ENCODE measurements at regions not wholly inside any gene's neighbourhood (a gene's known extent, or its start where the extent isn't known, plus 50 kb on each side); places are given as distances from the start of the nearest gene placed in this dataset.

DNA sequence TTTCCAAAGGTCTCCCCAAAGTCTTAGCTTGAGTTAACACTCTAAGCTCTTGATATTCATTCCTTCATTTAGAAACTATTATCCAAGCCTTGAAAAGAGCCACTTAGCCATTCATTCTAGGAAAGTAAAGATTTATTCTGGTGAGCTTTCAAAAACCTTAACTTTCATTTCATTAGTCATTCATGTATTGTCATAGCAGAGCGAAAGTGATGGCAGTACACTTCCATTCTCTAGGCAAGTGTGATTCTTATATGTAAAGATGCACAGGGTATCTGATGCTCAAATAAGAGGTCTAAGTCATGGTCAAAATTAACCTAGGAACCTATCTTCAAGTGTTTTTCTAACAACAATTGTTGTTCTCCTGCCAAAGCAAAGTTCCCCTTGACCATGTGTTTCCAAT, 553.0 kb upstream of the FANCL start:
- no peaks in the 10 kb centered on the region for H3K36me3 Mint-ChIP-seq
- H3K27me3 Mint-ChIP-seq = peaks cover 0 to 3% (median 0%) of the 10 kb centered on the region in 5 donors
- Histone ChIP-seq H3K27ac (ENCODE audit: low read depth, low read length) (no peak overlapping the region), H3K36me3 (ENCODE audit: control insufficient read depth in 2 of 3, insufficient read depth in 3 of 3, low read length in 3 of 3) (no peaks in the 10 kb centered on the region), H3K4me3 (ENCODE audit: low read length) (no peak overlapping the region), H3K27me3 (ENCODE audit: control insufficient read depth in 2 of 2, insufficient read depth in 2 of 2, low read length in 2 of 2) (no peaks in the 10 kb centered on the region), H3K4me1 (ENCODE audit: control insufficient read depth in 2 of 2, insufficient read depth in 2 of 2, low read length in 2 of 2) (no peaks in the 10 kb centered on the region), H3K9me3 (ENCODE audit: control insufficient read depth in 2 of 3, low read length in 3 of 3) (no peaks in the 10 kb centered on the region)
- no peak overlapping the region for H3K4me3 Mint-ChIP-seq
- H3K27ac Mint-ChIP-seq = no peak overlapping the region
- H3K4me1 Mint-ChIP-seq = no peaks in the 10 kb centered on the region
- no peak for ATAC-seq
- ChIA-PET CTCF (no interaction called here), POLR2A (no interaction called here)
- peaks cover 0 to 3% (median 0%) of the 10 kb centered on the region in 11 donors for H3K9me3 Mint-ChIP-seq
- intact Hi-C loops (cut with micrococcal nuclease) = no loop called here
- DNase-seq = no peak

DNA sequence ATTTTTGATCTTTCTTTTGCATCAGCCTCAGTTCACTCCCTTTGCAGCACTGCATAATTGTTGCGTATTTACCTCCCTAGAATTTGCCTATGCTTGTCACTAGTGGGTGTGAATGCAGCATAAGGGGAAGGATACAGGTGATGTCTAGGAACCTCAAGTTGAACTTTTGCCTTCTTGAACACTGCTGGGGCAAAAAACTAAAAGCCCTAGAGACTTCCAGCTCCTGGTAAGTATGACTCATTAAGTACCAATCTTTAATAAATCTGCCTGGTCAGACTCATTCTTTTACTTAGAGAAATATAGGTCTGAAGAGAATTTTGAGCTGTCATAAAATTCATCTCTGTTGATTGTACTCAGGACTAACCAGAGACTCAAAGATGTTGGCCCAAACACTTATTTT, 547.3 kb upstream of the FANCL start:
- Mint-ChIP-seq H3K27me3 (peaks cover 0 to 5% (median 0%) of the 10 kb centered on the region in 5 donors), H3K36me3 (no peaks in the 10 kb centered on the region), H3K9me3 (peaks cover 0 to 3% (median 0%) of the 10 kb centered on the region in 11 donors), H3K27ac (no peak overlapping the region), H3K4me1 (no peaks in the 10 kb centered on the region), H3K4me3 (no peak overlapping the region)
- CTCF ChIA-PET = interaction anchor here (0.6 kb wide), 1 partner anchor 1762 kb away, joined by 4 read pairs; no protein-coding TSS in a partner anchor
- Histone ChIP-seq H3K36me3 (ENCODE audit: control insufficient read depth in 2 of 3, insufficient read depth in 3 of 3, low read length in 3 of 3) (no peaks in the 10 kb centered on the region), H3K9me3 (ENCODE audit: control insufficient read depth in 2 of 3, low read length in 3 of 3) (no peaks in the 10 kb centered on the region), H3K4me3 (ENCODE audit: low read length) (no peak overlapping the region), H3K27ac (ENCODE audit: low read depth, low read length) (no peak overlapping the region), H3K4me1 (ENCODE audit: control insufficient read depth in 2 of 2, insufficient read depth in 2 of 2, low read length in 2 of 2) (no peaks in the 10 kb centered on the region), H3K27me3 (ENCODE audit: control insufficient read depth in 2 of 2, insufficient read depth in 2 of 2, low read length in 2 of 2) (no peaks in the 10 kb centered on the region)
- DNase-seq (no peak), ATAC-seq (no peak)
- POLR2A ChIA-PET = no interaction called here
- intact Hi-C loops (cut with micrococcal nuclease) = no loop called here

DNA sequence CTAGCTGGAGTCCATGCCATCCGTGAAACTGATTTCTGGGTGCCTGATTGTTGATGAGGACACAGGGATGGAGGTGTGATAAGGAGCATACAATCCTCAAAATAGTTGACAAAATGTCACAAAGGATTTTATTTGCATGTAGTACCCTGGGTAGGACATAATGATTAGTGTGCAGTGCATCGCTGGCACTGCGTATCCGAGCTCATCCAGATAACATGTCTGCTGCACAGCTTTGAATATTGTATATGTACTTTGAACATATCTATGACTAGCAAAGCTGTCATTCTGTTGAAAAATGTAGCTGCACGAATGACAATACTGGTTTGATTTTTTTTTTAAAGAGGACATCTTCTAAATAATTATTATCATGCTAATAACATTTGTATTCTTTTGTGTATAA, 529.7 kb upstream of the FANCL start:
- no peaks in the 10 kb centered on the region for H3K9me3 ChIP-seq (ENCODE audit: control insufficient read depth in 2 of 3, low read length in 3 of 3)
- no peak for ATAC-seq
- H3K4me1 ChIP-seq (ENCODE audit: control insufficient read depth in 2 of 2, insufficient read depth in 2 of 2, low read length in 2 of 2) = no peaks in the 10 kb centered on the region
- Mint-ChIP-seq H3K27me3 (peaks cover 0 to 20% (median 13%) of the 10 kb centered on the region in 5 donors), H3K27ac (no peak overlapping the region), H3K9me3 (no peaks in the 10 kb centered on the region), H3K4me3 (no peak overlapping the region), H3K36me3 (no peaks in the 10 kb centered on the region), H3K4me1 (peaks cover 0 to 1% (median 0%) of the 10 kb centered on the region in 7 donors)
- H3K27ac ChIP-seq (ENCODE audit: low read depth, low read length) = no peak overlapping the region
- H3K36me3 ChIP-seq (ENCODE audit: control insufficient read depth in 2 of 3, insufficient read depth in 3 of 3, low read length in 3 of 3) = no peaks in the 10 kb centered on the region
- DNase-seq = no peak
- intact Hi-C loops (cut with micrococcal nuclease) = no loop called here
- ChIA-PET POLR2A (no interaction called here), CTCF (no interaction called here)
- no peak overlapping the region for H3K4me3 ChIP-seq (ENCODE audit: low read length)
- H3K27me3 ChIP-seq (ENCODE audit: control insufficient read depth in 2 of 2, insufficient read depth in 2 of 2, low read length in 2 of 2) = no peaks in the 10 kb centered on the region

DNA sequence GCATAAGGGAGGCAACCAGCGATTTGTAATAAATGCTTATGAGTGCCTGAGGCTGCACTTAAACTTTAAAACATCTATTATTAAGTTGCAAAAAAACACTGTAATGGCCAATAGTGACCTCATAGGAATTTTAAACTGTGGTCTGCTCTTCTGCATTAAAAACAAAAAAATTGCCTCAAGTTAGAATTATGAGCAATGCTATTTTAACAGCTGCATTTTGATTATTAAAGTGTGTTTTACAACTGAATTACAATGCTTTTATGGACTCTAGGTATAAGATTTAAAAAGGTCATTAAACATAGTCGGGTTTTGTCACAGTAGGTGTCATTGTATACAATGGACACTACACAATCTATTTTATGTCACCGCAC, 528.7 kb upstream of the FANCL start:
- no peaks in the 10 kb centered on the region for H3K36me3 ChIP-seq (ENCODE audit: control insufficient read depth in 2 of 3, insufficient read depth in 3 of 3, low read length in 3 of 3)
- no peaks in the 10 kb centered on the region for H3K4me1 ChIP-seq (ENCODE audit: control insufficient read depth in 2 of 2, insufficient read depth in 2 of 2, low read length in 2 of 2)
- H3K27ac ChIP-seq (ENCODE audit: low read depth, low read length) = no peak overlapping the region
- ChIA-PET POLR2A (no interaction called here), CTCF (no interaction called here)
- H3K27me3 ChIP-seq (ENCODE audit: control insufficient read depth in 2 of 2, insufficient read depth in 2 of 2, low read length in 2 of 2) = no peaks in the 10 kb centered on the region
- DNase-seq (no peak), ATAC-seq (no peak)
- intact Hi-C loops (cut with micrococcal nuclease) = no loop called here
- Mint-ChIP-seq H3K4me1 (peaks cover 0 to 1% (median 0%) of the 10 kb centered on the region in 7 donors), H3K36me3 (no peaks in the 10 kb centered on the region), H3K27me3 (peaks cover 0 to 16% (median 11%) of the 10 kb centered on the region in 5 donors), H3K4me3 (no peak overlapping the region), H3K9me3 (no peaks in the 10 kb centered on the region), H3K27ac (no peak overlapping the region)
- H3K9me3 ChIP-seq (ENCODE audit: control insufficient read depth in 2 of 3, low read length in 3 of 3) = no peaks in the 10 kb centered on the region
- no peak overlapping the region for H3K4me3 ChIP-seq (ENCODE audit: low read length)

DNA sequence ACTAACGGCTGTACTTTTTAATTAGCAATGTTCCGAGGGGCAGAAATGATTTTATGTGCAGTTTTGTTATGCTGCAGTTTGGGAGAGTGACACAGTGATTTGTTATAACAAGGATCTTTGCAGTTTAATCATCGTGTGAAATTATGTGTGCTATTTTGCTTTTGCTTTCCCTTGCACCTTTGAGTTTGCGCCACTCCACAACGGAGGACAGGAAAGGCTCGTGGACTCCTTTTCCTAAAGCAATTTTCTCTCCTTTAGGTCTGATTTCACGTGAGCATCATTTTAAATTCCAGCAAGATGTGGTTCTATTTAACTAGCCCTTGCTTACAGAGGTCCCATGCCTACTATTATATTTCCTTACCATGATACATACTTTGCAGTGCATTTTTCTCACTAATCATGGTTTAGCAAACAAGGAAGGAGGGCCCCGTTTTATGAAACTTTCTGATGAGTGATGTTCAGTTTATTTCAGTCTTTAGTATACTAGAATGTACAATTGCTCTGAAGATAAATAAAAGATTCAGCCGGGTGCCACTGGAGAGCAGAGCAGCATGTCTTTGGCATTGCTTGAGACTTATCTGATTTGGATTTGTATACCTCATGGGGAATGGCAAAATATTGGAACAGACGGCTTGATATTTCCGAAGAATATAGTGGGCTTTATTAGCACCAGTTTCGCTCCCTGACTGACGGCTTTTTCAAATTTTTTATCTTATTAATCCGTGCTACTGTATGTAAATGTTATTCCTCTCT, 528.2 kb upstream of the FANCL start:
- Mint-ChIP-seq H3K4me1 (peaks cover 0 to 4% (median 0%) of the 10 kb centered on the region in 7 donors), H3K9me3 (no peaks in the 10 kb centered on the region), H3K27me3 (peaks cover 4 to 13% (median 11%) of the 10 kb centered on the region in 5 donors), H3K36me3 (no peaks in the 10 kb centered on the region), H3K4me3 (no peak overlapping the region), H3K27ac (no peak overlapping the region)
- POLR2A ChIA-PET = no interaction called here
- Histone ChIP-seq H3K4me1 (ENCODE audit: control insufficient read depth in 2 of 2, insufficient read depth in 2 of 2, low read length in 2 of 2) (no peaks in the 10 kb centered on the region), H3K36me3 (ENCODE audit: control insufficient read depth in 2 of 3, insufficient read depth in 3 of 3, low read length in 3 of 3) (no peaks in the 10 kb centered on the region), H3K27ac (ENCODE audit: low read depth, low read length) (no peak overlapping the region), H3K27me3 (ENCODE audit: control insufficient read depth in 2 of 2, insufficient read depth in 2 of 2, low read length in 2 of 2) (no peaks in the 10 kb centered on the region), H3K9me3 (ENCODE audit: control insufficient read depth in 2 of 3, low read length in 3 of 3) (no peaks in the 10 kb centered on the region), H3K4me3 (ENCODE audit: low read length) (no peak overlapping the region)
- intact Hi-C loops (cut with micrococcal nuclease) = no loop called here
- CTCF ChIA-PET = no interaction called here
- DNase-seq = no peak
- ATAC-seq = no peak

DNA sequence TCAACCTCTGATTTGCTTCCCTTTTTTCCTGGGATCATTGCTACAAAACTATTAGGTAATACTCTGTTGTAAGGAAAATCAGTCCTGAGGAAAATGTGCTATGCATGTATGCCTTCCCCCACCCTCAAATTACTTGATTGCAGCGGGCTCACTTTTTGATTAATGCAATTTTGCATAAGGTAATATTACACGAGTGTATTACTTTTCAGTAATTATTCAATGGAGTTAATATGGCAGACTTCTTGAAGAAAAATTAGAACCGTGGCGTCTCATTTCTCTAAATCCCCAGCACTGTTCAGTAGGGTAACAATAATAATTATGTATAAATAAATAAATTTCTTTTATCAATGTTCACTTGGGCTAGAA, 527.6 kb upstream of the FANCL start:
- ATAC-seq (no peak), DNase-seq (no peak)
- Mint-ChIP-seq H3K27me3 (peaks cover 4 to 13% (median 11%) of the 10 kb centered on the region in 5 donors), H3K4me1 (peaks cover 0 to 4% (median 0%) of the 10 kb centered on the region in 7 donors), H3K9me3 (no peaks in the 10 kb centered on the region), H3K36me3 (no peaks in the 10 kb centered on the region), H3K4me3 (no peak overlapping the region), H3K27ac (no peak overlapping the region)
- Histone ChIP-seq H3K36me3 (ENCODE audit: control insufficient read depth in 2 of 3, insufficient read depth in 3 of 3, low read length in 3 of 3) (no peaks in the 10 kb centered on the region), H3K27ac (ENCODE audit: low read depth, low read length) (no peak overlapping the region), H3K4me3 (ENCODE audit: low read length) (no peak overlapping the region), H3K9me3 (ENCODE audit: control insufficient read depth in 2 of 3, low read length in 3 of 3) (no peaks in the 10 kb centered on the region), H3K27me3 (ENCODE audit: control insufficient read depth in 2 of 2, insufficient read depth in 2 of 2, low read length in 2 of 2) (no peaks in the 10 kb centered on the region), H3K4me1 (ENCODE audit: control insufficient read depth in 2 of 2, insufficient read depth in 2 of 2, low read length in 2 of 2) (no peaks in the 10 kb centered on the region)
- POLR2A ChIA-PET = no interaction called here
- CTCF ChIA-PET = no interaction called here
- intact Hi-C loops (cut with micrococcal nuclease) = no loop called here

All from naive thymus-derived CD4-positive, alpha-beta T cell (primary cell).